Neural cell (in vitro differentiated cells): ENCODE measurements at regions not wholly inside any gene's neighbourhood (a gene's known extent, or its start where the extent isn't known, plus 50 kb on each side); places are given as distances from the start of the nearest gene placed in this dataset.

Source experiments
- H2AFZ ChIP-seq: fragments of 200-600, 300-800 bp; sonication (generic), shearing (Covaris generic); 2 replicates; pipeline ENCODE4 v1.6.0; 2014; ENCODE audit warnings: low read depth, mild to moderate bottlenecking, antibody characterized with exemption, low read length, moderate library complexity
- H3F3A ChIP-seq: fragments of 200-600 bp; shearing (Covaris generic); 2 replicates; pipeline ENCODE4 v1.6.1; 2016; ENCODE audit warnings: mild to moderate bottlenecking, moderate library complexity, mixed read lengths, antibody characterized with exemption, low read length; ENCODE audit not compliant: insufficient read depth, poor library complexity, severe bottlenecking
- H3K27ac ChIP-seq: fragments of 200-600, 300-800 bp; sonication (generic), shearing (Covaris generic); 2 replicates; pipeline ENCODE4 v1.5.1; 2014; ENCODE audit warnings: mild to moderate bottlenecking, low read length, moderate library complexity
- H3K27me3 ChIP-seq: fragments of 300-800, 200-600 bp; sonication (generic), shearing (Covaris generic); 2 replicates; pipeline ENCODE4 v1.6.0; 2014; ENCODE audit warnings: mild to moderate bottlenecking, low read depth, low read length, moderate library complexity; ENCODE audit not compliant: insufficient read depth
- H3K36me3 ChIP-seq: fragments of 300-800, 200-600 bp; sonication (generic), shearing (Covaris generic); 2 replicates; pipeline ENCODE4 v1.5.1; 2014; ENCODE audit warnings: mild to moderate bottlenecking, antibody characterized with exemption, low read length, moderate library complexity; ENCODE audit not compliant: insufficient read depth
- H3K4me2 ChIP-seq: fragments of 300-800, 200-600 bp; sonication (generic), shearing (Covaris generic); 2 replicates; pipeline ENCODE4 v1.6.0; 2014; ENCODE audit warnings: mild to moderate bottlenecking, low read length
- H3K4me3 ChIP-seq: fragments of 300-800, 200-600 bp; sonication (generic), shearing (Covaris generic); 2 replicates; pipeline ENCODE4 v1.5.1; 2014; ENCODE audit warnings: mild to moderate bottlenecking, low read length, moderate library complexity
- H3K79me2 ChIP-seq: fragments of 200-600 bp; shearing (Covaris generic); replicated peaks from 2 replicates; pipeline ENCODE4 v1.6.0; 2014; ENCODE audit warnings: mild to moderate bottlenecking, low read length, moderate library complexity; ENCODE audit not compliant: insufficient read depth
- H3K9ac ChIP-seq: fragments of 300-800, 200-600 bp; sonication (generic), shearing (Covaris generic); 2 replicates; pipeline ENCODE4 v1.6.1; 2016; ENCODE audit warnings: mild to moderate bottlenecking, low read length, mixed read lengths
- H3K9me2 ChIP-seq: fragments of 200-600 bp; shearing (Covaris generic); 2 replicates; pipeline ENCODE4 v1.6.1; 2016; ENCODE audit warnings: mild to moderate bottlenecking, low read length, mixed read lengths; ENCODE audit not compliant: insufficient read depth
- H3K9me3 ChIP-seq: fragments of 200-600, 300-800 bp; sonication (generic), shearing (Covaris generic); 2 replicates; pipeline ENCODE4 v1.6.1; 2016; ENCODE audit warnings: mild to moderate bottlenecking, mixed run types, low read length, moderate library complexity, mixed read lengths
- H4K20me1 ChIP-seq: fragments of 200-600 bp; shearing (Covaris generic); 2 replicates; pipeline ENCODE4 v1.6.1; 2016; ENCODE audit warnings: mild to moderate bottlenecking, mixed run types; ENCODE audit not compliant: insufficient read depth
- CTCF ChIP-seq: fragments of 450-650 bp; IDR thresholded peaks from 2 replicates; pipeline ENCODE4 v1.5.1; 2014; ENCODE audit warnings: antibody characterized with exemption, mild to moderate bottlenecking, moderate library complexity; ENCODE audit not compliant: poor library complexity, severe bottlenecking
- EP300 ChIP-seq: fragments of 450-650 bp; conservative IDR thresholded peaks from 2 replicates; pipeline ENCODE4 v1.6.1; 2014; ENCODE audit warnings: antibody characterized with exemption, mild to moderate bottlenecking, moderate library complexity; ENCODE audit not compliant: poor library complexity, severe bottlenecking
- EZH2 ChIP-seq: fragments of 200-600, 300-800 bp; shearing (Covaris generic), sonication (generic); IDR thresholded peaks from 2 replicates; pipeline ENCODE4 v1.6.1; 2014; ENCODE audit warnings: antibody characterized with exemption, low read length, borderline replicate concordance, mild to moderate bottlenecking; ENCODE audit not compliant: insufficient read depth, poor library complexity, severe bottlenecking
- MXI1 ChIP-seq: fragments of 450-650 bp; conservative IDR thresholded peaks from 2 replicates; pipeline ENCODE4 v1.6.1; 2014; ENCODE audit warnings: antibody characterized with exemption, mild to moderate bottlenecking; ENCODE audit not compliant: poor library complexity, severe bottlenecking
- POLR2AphosphoS5 ChIP-seq: IDR thresholded peaks from 2 replicates; pipeline ENCODE4 v1.6.1; 2012
- RAD21 ChIP-seq: fragments of 450-650 bp; conservative IDR thresholded peaks from 2 replicates; pipeline ENCODE4 v1.6.1; 2014; ENCODE audit warnings: antibody characterized with exemption, mild to moderate bottlenecking, moderate library complexity
- REST ChIP-seq: IDR thresholded peaks from 2 replicates; pipeline ENCODE4 v1.6.1; 2012; ENCODE audit warnings: borderline replicate concordance
- SMC3 ChIP-seq: fragments of 450-650 bp; conservative IDR thresholded peaks from 2 replicates; pipeline ENCODE4 v1.6.1; 2014; ENCODE audit warnings: antibody characterized with exemption, mild to moderate bottlenecking, moderate library complexity; ENCODE audit not compliant: poor library complexity
- TAF1 ChIP-seq: IDR thresholded peaks from 2 replicates; pipeline ENCODE4 v1.6.1; 2012; ENCODE audit warnings: low read depth

GRCh38 chr4:32037399-32037798 is 1317.2 kb downstream of the PCDH7 start:
- Histone ChIP-seq H3K27ac (no peak overlapping the region), H2AFZ (no peak overlapping the region), H3K9me2 (no peaks in the 10 kb centered on the region), H3K27me3 (no peaks in the 10 kb centered on the region), H3K4me3 (no peak overlapping the region), H3F3A (no peaks in the 10 kb centered on the region), H3K9ac (no peak overlapping the region), H3K79me2 (no peaks in the 10 kb centered on the region), H3K4me2 (no peak overlapping the region), H3K9me3 (no peaks in the 10 kb centered on the region), H4K20me1 (no peaks in the 10 kb centered on the region), H3K36me3 (no peaks in the 10 kb centered on the region)
- no peak for TF ChIP-seq REST
- TF ChIP-seq CTCF, result no peak
- TF ChIP-seq TAF1, result no peak
- no peak for TF ChIP-seq RAD21
- no peak for TF ChIP-seq POLR2AphosphoS5
- TF ChIP-seq EP300, result no peak
- no peak for TF ChIP-seq SMC3
- no peak for TF ChIP-seq MXI1
- TF ChIP-seq EZH2, result no peak

GRCh38 chr4:32042486-32043247 is 1322.5 kb downstream of the PCDH7 start:
- Histone ChIP-seq H2AFZ (no peak overlapping the region), H4K20me1 (no peaks in the 10 kb centered on the region)

More at GRCh38 chr4:32042486-32043247, 1322.5 kb downstream of the PCDH7 start:
- Histone ChIP-seq H3K36me3 (no peaks in the 10 kb centered on the region), H3K9me2 (no peaks in the 10 kb centered on the region), H3K27ac (no peak overlapping the region), H3K79me2 (no peaks in the 10 kb centered on the region), H3K9ac (no peak overlapping the region), H3K27me3 (no peaks in the 10 kb centered on the region), H3K9me3 (no peaks in the 10 kb centered on the region), H3F3A (no peaks in the 10 kb centered on the region), H3K4me3 (no peak overlapping the region), H3K4me2 (no peak overlapping the region)
- TF ChIP-seq RAD21 (no peak), MXI1 (no peak), REST (no peak)
